ENCODE measurements at regions not wholly inside any gene's neighbourhood (a gene's known extent, or its start where the extent isn't known, plus 50 kb on each side); places are given as distances from the start of the nearest gene placed in this dataset.
"Not testable (repeated sequence)": the region's sequence is repeated elsewhere in the genome, so short reads cannot be mapped to it uniquely, and the experiment has no call there.

- not testable (repeated sequence) for TF ChIP-seq CTCF (conservative IDR thresholded peaks at IDR 0.05; ENCODE audit: low read depth, low read length); EZH2phosphoT487 (IDR thresholded peaks at IDR 0.05; ENCODE audit: borderline replicate concordance, low read length); EZH2 (IDR thresholded peaks at IDR 0.05; ENCODE audit: low read length, unreplicated experiment)
Observed at GRCh38 chr14:105624749-105625434, 98.5 kb downstream of the TMEM121 start.
